Astrocyte of the cerebellum (primary cell): ENCODE measurements at regions not wholly inside any gene's neighbourhood (a gene's known extent, or its start where the extent isn't known, plus 50 kb on each side); places are given as distances from the start of the nearest gene placed in this dataset.

Experiments used
- DNase-seq: peaks from one replicate; pipeline ENCODE4 v3.0.0-alpha.2; 2011; ENCODE audit warnings: low read depth
- H3K4me3 ChIP-seq: 2 replicates; pipeline ENCODE4 v1.5.1; 2011; ENCODE audit warnings: mild to moderate bottlenecking, low read depth, low read length, moderate library complexity
- CTCF ChIP-seq: IDR thresholded peaks from 2 replicates; pipeline ENCODE4 v1.5.1; 2012; ENCODE audit warnings: low read length, low read depth, moderate library complexity, mild to moderate bottlenecking; ENCODE audit errors: missing control alignments
- in situ Hi-C: cut with HindIII; loops from 2 replicates; pipeline ENCODE4 v1.10.0; 2017; ENCODE audit warnings: low sequenced_read_pairs

- in situ Hi-C loops, result no loop called here
- TF ChIP-seq CTCF, result no peak
- H3K4me3 ChIP-seq, result no peak overlapping the region
- DNase-seq, result no peak
Observed at GRCh38 chr10:30256084-30256483, 93.0 kb downstream of the MTPAP start.

GRCh38 chr10:30254926-30255325 lies 94.2 kb downstream of the MTPAP start:
- no peak for TF ChIP-seq CTCF

GRCh38 chr10:30248728-30249127 lies 100.3 kb downstream of the MTPAP start:
- no peak for DNase-seq
- H3K4me3 ChIP-seq, result no peak overlapping the region
- TF ChIP-seq CTCF, result no peak
- in situ Hi-C loops, result no loop called here

More at GRCh38 chr10:30254926-30255325, 94.2 kb downstream of the MTPAP start:
- H3K4me3 ChIP-seq, result no peak overlapping the region
- in situ Hi-C loops, result no loop called here
- DNase-seq, result no peak

- in situ Hi-C loops, result no loop called here
- no peak overlapping the region for H3K4me3 ChIP-seq
- no peak for TF ChIP-seq CTCF
- DNase-seq, result no peak
Observed at GRCh38 chr10:30247704-30248103, 101.4 kb downstream of the MTPAP start.

- no peak for DNase-seq
- in situ Hi-C loops, result no loop called here
- H3K4me3 ChIP-seq, result no peak overlapping the region
- TF ChIP-seq CTCF, result no peak
Observed at GRCh38 chr10:30241422-30242110, 107.5 kb downstream of the MTPAP start.

- no peak for TF ChIP-seq CTCF
- H3K4me3 ChIP-seq, result no peak overlapping the region
- in situ Hi-C loops, result no loop called here
- no peak for DNase-seq
Observed at GRCh38 chr10:30238836-30239235, 110.2 kb downstream of the MTPAP start.
